HG02588 (cell line): ENCODE measurements at regions not wholly inside any gene's neighbourhood (a gene's known extent, or its start where the extent isn't known, plus 50 kb on each side); places are given as distances from the start of the nearest gene placed in this dataset.

Experiments
- ATAC-seq: cut with Tn5 transposase; IDR thresholded peaks from one replicate; pipeline ENCODE4 v1.9.1; 2021; ENCODE audit warnings: mild to moderate bottlenecking, moderate library complexity; ENCODE audit not compliant: unreplicated experiment

DNA sequence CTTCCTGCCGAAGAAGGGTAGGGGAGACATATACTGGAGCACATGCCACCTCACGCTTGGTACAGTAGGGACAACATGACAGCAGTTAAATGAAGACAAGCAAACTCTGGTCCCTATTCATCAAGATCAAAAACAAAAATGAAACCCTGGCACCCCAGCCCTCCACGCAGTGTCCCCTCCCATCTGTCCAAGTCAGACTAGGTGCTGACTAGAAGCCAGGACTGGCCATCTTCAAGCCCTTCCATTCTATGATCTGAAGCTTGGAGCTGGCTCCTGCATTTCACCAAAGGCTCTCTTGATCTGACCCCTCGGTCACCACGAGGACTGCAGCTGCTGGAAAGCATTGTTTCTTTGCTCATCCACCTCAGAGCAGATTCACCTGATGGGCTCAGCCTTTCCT is 158.9 kb upstream of the GGTLC1 start:
- no peak for ATAC-seq

DNA sequence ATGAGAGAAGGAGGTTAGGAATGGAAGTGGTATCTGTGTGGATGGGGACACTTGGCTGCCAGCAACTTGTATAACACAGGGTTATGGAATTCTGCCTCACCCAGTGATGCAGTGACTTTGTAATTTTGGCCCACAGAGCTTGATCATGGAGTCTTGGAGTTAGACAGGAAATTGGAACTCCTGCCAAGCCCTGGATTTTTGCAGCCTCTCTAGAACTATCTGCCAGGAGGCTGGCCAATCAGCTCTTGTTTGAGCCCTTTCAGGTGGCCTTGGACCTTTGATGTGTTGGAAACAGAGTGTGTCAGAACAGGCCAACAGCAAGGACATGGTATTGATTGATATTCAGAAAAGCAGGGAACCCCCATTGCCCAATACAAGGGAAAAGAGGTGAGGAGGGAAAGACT is 157.7 kb upstream of the GGTLC1 start:
- no peak for ATAC-seq

DNA sequence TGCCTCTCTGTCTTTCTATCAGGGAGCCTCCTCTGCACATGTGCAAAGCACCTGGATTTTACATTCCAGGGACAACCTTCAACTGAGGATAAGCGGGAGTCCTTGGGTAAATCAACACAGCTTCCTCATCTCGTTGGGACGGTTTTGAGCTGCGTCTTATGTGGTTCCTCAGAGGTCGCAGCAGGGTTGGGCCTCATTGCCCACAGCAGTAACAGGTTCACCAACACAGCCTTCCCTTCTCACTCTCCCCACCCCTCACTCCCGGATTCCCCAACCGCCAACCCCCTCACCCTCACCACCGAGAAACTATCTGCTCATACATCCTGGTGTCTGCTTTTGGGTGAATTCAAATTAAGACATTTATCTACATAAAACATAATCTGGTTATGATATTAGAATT is 155.8 kb upstream of the GGTLC1 start:
- no peak for ATAC-seq

DNA sequence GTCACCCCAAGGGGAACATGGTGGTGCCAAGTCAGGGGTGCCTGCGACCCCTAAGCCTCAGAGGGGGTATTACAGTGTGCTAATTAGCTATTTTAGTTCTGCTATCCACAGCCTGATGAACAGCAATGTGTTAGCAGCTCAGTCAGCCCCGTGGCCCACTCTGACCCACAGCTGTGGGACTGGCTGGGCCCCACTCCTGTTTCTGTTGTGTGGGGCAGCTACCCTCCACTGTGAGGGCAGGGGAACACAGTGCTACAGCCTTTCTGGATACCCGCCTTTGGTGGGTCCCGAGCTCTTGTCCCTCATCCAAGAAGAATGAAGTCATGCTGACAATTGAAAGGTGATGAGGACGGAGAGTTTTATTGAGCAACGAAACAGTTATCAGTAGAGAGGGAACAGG is 152.5 kb upstream of the GGTLC1 start:
- no peak for ATAC-seq

DNA sequence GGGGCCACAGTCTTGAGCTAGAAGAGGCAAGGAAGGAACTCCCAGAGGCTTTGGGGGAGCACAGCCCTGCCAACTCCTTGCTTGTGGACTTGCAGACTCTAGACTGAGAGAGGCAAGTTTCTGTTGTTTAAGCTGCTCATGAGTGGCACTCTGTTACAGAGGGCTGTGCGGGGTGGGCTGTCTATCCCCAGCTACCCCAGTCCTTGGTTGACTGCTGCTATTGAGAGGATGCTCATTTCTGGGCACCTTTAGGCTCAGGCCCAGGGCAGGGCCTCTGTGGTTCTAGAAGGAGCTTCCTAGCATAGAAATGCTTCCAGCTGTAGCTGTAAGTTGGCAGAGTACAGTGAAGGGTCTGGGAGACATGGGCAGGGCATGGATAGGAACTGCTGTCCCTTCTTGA is 151.3 kb upstream of the GGTLC1 start:
- ATAC-seq = no peak

DNA sequence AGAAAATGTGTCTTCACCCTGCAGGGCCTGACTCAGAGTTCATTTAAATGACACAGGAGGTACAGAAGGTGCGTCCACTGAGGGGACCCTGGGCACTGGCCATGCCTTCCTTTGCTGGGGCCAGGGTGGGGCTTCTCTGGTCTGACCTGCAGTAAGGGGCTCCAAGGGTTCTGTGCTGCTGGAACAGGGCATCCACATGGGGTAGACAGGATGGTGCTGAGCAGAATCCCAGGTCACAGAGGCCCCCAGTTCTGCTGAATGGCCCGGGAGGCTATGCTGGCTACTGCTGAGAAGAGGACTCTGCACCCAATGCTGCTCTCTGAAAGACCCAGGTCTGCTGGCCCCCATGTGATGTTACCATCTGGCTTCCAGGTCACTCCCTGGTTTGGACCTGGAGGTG is 150.4 kb upstream of the GGTLC1 start:
- no peak for ATAC-seq

DNA sequence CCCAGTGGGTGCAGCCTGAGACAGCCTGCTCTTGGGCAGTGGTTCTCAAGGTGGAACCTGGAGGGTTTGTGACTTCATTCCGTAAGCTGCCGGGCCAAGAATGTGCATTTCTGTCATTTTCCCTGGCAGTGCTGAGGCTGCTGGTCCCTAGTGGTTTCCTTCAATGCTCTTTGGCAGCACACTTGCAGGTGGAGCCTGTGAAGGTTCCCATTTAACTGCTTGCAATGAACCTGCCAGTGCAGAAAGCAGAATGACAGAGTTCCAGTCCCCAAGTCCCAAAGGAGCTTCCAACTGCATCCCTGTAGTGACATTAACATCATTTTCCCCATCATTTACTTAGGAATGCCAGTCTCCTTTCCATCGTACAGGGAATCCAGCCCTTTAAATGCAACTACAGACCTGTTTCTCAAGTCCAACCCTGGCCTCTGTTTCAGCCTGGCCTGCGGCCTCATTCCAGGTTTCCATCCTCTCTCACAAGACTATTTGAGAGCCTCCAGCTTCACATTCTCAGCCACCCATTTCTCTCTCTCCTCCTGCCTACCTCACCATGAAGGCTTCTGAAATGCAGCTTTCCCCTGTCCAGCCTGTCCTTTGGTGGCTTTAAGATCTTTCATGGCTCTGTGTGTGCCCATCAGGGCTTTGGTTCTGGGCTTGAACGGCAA is 149.7 kb upstream of the GGTLC1 start:
- no peak for ATAC-seq

DNA sequence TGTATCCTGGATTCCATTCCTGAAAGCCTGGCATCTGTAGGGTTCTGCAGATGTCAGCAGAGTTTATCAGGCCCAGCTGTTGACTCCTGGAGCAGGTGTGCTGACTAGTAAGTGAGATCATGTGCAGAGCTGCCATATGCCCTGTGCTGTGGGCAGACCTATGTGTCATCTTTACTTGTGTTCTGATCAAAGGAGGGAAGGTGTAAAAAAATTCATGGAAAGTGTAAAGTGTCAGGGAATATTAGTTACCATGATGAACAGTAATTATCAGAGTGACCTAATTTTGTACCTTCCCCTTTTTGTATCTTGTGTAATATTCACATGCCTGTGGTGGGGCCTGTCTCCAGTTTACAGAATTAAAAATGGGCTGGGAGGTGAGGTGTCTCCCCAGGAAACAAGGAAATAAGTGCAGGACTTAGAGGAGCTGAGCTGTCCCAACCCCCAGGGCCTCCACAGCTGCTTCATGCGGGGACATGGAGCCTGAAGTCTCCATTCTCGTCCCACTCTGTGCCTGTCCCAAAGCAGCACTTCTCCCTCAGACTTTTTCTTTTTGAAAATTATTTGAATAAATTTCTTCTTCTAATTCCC is 148.2 kb upstream of the GGTLC1 start:
- ATAC-seq = no peak

DNA sequence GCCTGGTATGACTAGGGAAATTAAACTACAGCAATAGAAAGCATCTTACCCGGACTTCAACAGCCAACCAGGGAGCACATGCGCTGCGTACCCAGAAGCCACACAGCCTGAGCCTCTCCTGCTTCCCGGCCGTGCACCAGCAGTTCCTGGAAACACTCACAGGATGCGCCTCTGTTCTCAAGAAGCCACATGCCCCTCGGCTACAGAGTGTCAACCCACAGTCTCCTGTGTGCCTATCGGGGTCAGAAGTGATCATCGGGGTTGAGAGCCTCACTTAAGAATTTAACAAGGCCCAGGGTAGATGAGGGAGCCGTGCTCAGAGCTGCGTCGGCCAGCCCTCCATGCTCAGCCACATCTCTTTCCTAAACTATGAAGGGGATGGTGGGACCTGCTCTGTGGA is 147.2 kb upstream of the GGTLC1 start:
- ATAC-seq = no peak

DNA sequence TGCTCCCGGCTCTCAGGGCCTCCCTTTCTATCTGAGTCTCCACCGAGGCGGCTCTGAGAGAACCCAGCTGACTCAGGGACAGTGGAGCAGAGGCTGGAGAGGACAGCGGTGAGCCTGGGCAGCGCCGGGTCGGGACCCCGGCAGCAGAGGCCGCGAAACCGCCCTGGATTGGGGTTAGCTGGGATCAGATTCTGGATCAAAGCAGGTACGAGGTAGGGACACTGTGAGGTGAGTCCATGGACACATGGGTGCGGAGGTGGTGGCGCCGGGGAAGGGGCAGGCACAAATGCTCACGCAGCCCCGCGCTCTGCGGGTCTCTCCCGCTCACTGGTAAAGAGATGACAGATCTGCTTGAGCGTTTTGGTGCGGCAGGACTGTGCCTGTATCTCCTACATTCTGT is 146.4 kb upstream of the GGTLC1 start:
- ATAC-seq = no peak

DNA sequence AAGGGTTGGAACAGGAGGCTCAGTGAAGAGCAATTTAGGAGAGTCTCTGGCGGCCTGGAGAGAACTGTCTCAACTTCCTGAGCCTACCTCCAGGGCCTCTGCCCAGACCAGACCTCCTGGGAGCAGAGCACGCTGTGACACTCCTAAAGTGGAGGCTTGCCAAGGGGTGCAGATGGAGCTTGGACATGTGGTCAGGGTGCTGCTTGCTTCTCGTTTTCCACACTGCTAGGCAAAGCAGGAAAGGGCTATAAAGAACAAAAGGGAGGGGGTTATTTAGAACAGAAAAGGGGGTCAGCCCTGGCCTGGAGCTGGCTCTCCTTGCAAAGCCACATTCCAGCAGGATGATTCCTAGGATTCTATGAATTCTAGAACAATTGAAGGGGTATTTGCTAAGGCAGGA is 145.7 kb upstream of the GGTLC1 start:
- no peak for ATAC-seq

DNA sequence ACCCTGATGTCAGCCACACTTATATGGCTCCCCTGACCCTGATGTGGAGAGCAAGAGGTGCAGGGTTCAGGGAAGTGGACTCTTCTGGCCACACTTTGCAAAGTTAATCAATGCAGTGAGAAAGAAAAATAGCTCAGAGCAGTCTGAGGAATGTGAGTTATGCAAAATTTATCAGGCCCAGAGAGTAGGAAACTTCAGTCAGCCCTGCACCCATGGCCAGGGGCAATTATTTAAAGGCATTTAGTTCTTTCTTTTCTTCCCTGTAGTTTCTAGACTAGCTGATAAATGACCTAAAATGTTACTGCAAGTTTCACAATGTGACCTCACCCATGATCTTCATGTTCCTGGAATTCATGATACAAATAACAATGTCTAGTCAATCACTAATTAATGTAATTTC is 143.7 kb upstream of the GGTLC1 start:
- no peak for ATAC-seq

DNA sequence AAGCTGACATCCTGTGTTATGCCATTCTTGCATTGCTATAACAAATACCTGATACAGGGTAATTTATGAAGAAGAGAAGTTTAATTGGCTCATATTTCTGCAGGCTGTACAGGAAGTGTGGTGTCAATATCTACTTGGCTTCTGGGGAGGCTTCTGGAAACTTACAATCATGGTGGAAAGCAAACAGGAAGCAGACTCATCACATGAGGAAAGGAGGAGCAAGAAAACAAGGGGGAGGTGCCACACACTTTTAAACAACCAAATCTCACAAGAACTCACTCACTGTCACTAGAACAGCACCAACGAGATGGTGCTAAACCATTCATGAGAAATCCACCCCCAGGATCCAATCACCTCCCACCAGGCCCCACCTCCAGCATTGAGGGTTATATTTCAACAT is 143.1 kb upstream of the GGTLC1 start:
- no peak for ATAC-seq

DNA sequence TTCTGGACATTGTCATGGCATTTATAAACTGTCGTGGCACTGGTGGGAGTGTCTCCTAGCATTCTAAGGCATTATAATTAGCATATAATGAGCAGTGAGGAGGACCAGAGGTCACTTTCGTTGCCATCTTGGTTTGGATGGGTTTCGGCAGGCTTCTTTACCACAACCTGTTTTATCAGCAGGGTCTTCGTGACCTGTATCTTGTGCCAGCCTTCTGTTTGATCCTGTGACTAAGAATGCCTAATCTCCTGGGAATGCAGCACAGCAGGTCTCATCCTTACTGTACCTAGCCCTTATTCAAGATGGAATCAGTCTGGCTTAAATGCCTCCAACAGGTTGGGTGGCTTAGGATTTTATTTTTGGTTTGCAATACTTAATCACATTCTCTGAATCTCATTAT is 142.7 kb upstream of the GGTLC1 start:
- ATAC-seq = no peak

DNA sequence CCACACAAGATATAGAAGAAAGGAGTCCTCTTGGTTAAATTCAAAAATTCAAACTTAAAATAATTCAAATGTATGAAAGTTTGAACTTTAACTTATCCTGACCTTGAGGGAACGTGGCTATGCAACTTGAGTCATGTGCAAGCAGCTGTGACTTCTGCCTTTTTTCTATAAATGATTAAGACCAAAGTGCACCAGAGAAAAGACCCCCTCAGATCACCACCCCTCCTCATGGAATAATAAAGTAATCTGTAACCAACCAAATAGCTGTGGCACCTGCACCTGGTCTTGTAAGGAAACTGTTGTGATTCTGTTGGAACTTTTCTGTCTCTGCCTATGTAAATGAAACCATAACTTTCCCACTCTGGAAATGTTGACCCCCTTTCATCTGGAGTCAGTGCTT is 141.1 kb upstream of the GGTLC1 start:
- no peak for ATAC-seq

DNA sequence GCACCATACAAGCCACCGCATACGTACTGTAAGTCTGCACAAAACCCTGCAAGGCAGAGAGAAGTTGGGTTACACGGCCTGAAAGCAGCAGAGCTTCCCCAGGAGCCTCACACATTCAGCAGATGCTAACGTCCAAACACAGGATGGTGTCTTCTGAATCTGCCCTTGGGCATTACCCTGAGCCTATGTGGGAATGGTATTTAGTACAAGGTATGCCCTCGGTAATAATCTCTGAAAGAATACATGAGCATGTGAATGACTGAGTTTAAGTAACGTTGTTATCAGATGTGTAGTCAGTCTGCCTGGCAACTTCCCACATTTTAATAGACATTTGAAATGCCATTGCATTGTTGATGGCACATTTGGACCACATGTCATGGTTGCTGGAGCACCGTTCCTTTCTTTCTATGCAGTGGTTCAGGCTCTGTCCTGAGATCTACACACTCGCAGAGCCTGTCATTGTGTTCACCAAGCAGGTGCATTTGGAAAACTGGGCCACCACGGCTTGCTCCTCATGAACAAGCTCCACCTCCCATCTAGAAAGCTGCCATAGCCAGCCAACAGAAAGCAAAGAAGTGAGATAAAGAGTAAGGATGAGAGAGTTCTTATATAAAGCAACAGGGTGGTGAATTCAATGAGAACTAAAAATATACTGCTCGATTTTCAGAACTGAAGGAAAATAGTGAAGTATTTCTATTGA is 136.5 kb upstream of the GGTLC1 start:
- no peak for ATAC-seq

DNA sequence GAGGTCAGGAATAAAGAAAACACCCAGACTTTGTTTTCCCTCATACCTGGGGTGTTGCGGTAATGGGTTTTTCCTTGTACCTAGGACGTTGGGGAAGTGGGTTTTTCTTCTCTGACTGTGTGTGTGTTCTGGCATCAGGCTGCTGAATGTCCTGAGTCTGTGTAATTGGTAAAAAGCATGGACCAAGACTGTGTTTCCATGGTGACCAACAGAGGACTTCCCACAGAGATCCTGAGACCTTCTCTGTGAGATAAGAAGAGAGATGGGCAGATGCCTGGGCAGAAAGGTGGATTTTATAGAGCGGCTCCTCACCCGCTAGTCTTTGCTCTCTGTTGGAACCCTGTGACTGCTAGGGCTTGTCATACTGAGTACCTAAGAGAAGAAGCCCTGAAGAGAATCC is 135.4 kb upstream of the GGTLC1 start:
- ATAC-seq = no peak

DNA sequence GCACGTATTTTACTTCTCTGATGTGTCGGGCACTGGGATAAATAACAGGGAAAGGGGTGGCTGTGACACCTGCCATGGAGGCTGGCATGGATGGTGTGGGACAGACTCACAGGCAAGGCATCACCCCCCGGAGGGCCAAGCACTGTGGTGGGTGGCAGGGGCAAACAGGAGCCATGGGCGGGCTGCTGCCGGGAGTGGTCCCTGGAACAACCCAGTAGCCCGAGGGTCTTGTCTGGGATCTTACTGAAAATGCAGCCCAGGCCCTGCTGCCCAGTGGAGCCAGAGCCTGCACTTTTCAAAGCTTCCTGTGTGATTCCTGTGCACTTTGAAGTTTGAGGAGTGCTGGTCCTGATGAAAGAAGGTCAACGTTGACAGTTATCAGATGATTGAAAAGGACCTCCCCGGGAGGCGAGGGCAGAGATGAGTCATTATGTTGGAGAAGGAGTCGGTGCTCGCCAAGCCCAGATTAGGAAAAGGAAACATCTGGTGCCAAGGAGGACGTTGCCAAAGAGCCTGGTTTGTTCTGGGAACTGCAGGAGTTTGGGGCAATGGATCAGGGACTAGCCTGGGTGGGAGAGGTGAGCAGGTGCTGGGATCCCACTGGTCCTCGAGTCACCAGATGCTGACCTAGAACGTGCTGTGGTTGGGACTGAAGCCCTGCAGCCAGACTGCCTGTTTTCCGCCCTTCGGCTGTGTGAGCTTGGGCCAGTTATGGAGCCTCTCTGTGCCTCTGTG is 130.0 kb upstream of the GGTLC1 start:
- no peak for ATAC-seq

DNA sequence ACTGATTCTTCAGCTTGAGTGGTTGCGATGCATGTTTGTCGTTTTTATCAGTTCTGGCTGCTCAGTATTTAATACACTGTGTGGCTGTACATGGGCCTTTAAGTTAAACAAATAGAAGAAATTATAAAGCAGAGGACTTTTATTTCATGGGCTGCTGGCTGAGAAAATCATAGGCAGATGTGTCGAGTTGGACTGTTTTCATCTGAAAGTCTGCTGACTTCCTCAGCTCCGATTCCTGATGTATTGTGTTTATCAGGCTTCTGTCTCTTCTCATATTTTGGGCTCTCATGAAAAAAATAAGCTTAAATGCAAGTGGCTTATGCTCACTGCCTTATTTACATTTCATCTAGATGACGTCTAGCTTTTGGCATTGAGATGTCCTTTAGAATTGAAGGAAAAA is 129.5 kb upstream of the GGTLC1 start:
- no peak for ATAC-seq

DNA sequence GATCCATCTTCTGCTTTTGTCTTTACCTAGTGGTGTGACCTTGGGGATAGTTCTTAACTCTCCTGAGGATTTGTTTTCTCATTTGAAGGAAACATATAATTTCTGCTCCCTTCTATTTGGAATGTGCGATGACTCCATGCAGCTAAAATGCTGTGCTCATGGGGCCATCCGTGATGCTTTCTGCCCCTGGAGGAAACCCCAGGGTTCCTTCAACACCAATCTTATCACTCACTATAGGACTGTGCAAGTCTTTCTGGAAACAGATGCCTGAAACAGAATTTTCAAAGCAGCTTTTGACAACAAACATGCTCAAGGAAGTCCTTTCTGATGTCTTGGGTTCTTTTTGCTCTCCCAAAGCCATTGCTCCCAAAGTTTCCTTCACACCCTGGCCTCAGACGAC is 128.8 kb upstream of the GGTLC1 start:
- no peak for ATAC-seq

DNA sequence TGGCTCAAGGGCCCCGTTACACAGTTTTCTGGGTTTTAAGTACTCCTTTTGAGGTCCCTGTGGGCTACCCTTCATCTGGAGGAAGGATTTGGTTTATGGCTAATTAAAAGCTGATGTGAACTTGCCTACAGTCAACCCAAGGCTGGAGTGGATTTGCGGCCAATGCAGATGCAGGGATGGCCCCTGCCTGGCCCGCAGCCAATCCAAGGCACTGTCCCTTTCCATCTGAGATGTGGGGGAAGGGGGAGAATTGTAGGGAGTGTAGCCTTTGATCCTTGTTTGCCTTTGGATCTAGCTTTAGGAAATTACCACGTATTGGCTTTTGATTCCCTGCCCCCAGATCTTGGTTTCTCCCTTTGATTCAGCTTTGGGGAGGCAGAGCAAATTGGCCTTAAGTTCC is 128.0 kb upstream of the GGTLC1 start:
- no peak for ATAC-seq

DNA sequence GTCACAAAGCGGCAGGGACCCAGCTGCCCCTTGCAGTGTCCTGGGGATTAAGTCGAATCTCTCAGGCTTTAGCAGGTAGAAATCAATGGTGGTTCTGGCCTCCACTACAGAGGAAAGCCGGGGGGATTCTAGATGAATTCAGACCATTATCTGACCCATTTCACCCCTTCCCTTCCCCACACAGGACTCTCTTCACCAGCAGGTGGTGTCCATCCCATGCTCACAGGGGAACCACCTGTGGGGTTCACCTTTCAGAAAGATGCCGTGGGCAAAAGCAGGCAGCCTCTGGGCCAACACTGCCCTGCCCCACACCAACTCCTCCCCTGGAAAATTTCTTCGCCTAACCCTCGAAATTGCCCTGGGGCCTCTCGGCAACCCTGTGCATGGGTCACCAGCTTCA is 123.8 kb upstream of the GGTLC1 start:
- ATAC-seq = no peak
